CD14-positive monocyte (primary cell): ENCODE measurements at regions not wholly inside any gene's neighbourhood (a gene's known extent, or its start where the extent isn't known, plus 50 kb on each side); places are given as distances from the start of the nearest gene placed in this dataset.

ENCODE experiments used
- DNase-seq, 3 donors: peaks; one replicate each; pipeline ENCODE4 v3.0.0-alpha.2; 2011 to 2022
- H2AFZ ChIP-seq: 2 replicates; pipeline ENCODE4 v1.6.0; 2012; ENCODE audit warnings: mild to moderate bottlenecking, low read depth, low read length, inconsistent platforms; ENCODE audit not compliant: insufficient read depth, poor library complexity, severe bottlenecking
- H3K27ac ChIP-seq, 2 donors: 1 replicate in 1 of 2; 2 replicates in 1 of 2; pipeline ENCODE4 v1.5.1; 2012 to 2013; ENCODE audit warnings: low read length in 2 of 2, control low read depth in 1 of 2, inconsistent platforms in 1 of 2, low read depth in 1 of 2, mild to moderate bottlenecking in 1 of 2
- H3K27me3 ChIP-seq, 2 donors: one replicate each; pipeline versions ENCODE4 v1.6.0 to v1.6.1; 2011 to 2013; ENCODE audit warnings: low read length in 2 of 2; ENCODE audit not compliant: control insufficient read depth in 2 of 2, insufficient read depth in 2 of 2
- H3K36me3 ChIP-seq, 2 donors: replicated peaks in 1 of 2; 1 replicate in 1 of 2; 2 replicates in 1 of 2; pipeline versions ENCODE4 v1.5.1 to v1.6.1; 2012 to 2013; ENCODE audit warnings: low read length in 2 of 2, control low read depth in 1 of 2, inconsistent platforms in 1 of 2, mild to moderate bottlenecking in 1 of 2; ENCODE audit not compliant: insufficient read depth in 2 of 2, control insufficient read depth in 1 of 2
- H3K4me1 ChIP-seq, 2 donors: 1 replicate in 1 of 2; 2 replicates in 1 of 2; pipeline versions ENCODE4 v1.5.1 to v1.6.1; 2012 to 2013; ENCODE audit warnings: low read length in 2 of 2, control low read depth in 1 of 2, inconsistent platforms in 1 of 2, mild to moderate bottlenecking in 1 of 2, moderate library complexity in 1 of 2; ENCODE audit not compliant: insufficient read depth in 2 of 2, control insufficient read depth in 1 of 2
- H3K4me2 ChIP-seq: replicated peaks from 2 replicates; pipeline ENCODE3; 2012; ENCODE audit warnings: low read length, moderate library complexity, mild to moderate bottlenecking; ENCODE audit not compliant: poor library complexity, severe bottlenecking; ENCODE audit errors: extremely low read depth
- H3K4me3 ChIP-seq, 3 experiments: fragments of 200-600 bp in 1 of 3; sonication (generic) in 1 of 3; replicated peaks in 1 of 3; 1 replicate in 2 of 3; 2 replicates in 1 of 3; pipeline ENCODE4 v1.5.1; 2011 to 2013; ENCODE audit warnings: low read length in 3 of 3, mild to moderate bottlenecking in 3 of 3, control low read depth in 2 of 3, low read depth in 2 of 3, inconsistent platforms in 1 of 3, moderate library complexity in 1 of 3
- H3K79me2 ChIP-seq: 2 replicates; pipeline ENCODE4 v1.6.0; 2012; ENCODE audit warnings: mild to moderate bottlenecking, control low read depth, inconsistent platforms, low read length, moderate library complexity; ENCODE audit not compliant: insufficient read depth
- H3K9ac ChIP-seq: 2 replicates; pipeline ENCODE4 v1.6.0; 2017; ENCODE audit warnings: low read length, mild to moderate bottlenecking; ENCODE audit not compliant: insufficient read depth, poor library complexity, severe bottlenecking
- H3K9me3 ChIP-seq, 2 donors: replicated peaks in 1 of 2; 1 replicate in 1 of 2; 2 replicates in 1 of 2; pipeline versions ENCODE4 v1.5.1 to v1.6.1; 2012 to 2013; ENCODE audit warnings: low read length in 2 of 2, control low read depth in 1 of 2; ENCODE audit not compliant: control insufficient read depth in 1 of 2, insufficient read depth in 1 of 2
- H4K20me1 ChIP-seq: 2 replicates; pipeline ENCODE4 v1.6.0; 2012; ENCODE audit warnings: mild to moderate bottlenecking, low read length, control low read depth, moderate library complexity; ENCODE audit not compliant: insufficient read depth
- H3K27ac Mint-ChIP-seq, 7 donors: one replicate each; pipeline ENCODE4 v1.8.0; 2020; ENCODE audit warnings: mild to moderate bottlenecking in 7 of 7, mixed read lengths in 7 of 7, moderate library complexity in 6 of 7, inconsistent platforms in 2 of 7
- H3K27me3 Mint-ChIP-seq, 3 donors: one replicate each; pipeline ENCODE4 v1.8.0; 2021 to 2022; ENCODE audit warnings: low read depth in 3 of 3, mild to moderate bottlenecking in 3 of 3, mixed read lengths in 3 of 3, moderate library complexity in 3 of 3, inconsistent platforms in 1 of 3
- H3K36me3 Mint-ChIP-seq, 2 donors: one replicate each; pipeline ENCODE4 v1.8.0; 2020; ENCODE audit warnings: mixed read lengths in 2 of 2, inconsistent platforms in 1 of 2, mild to moderate bottlenecking in 1 of 2
- H3K4me1 Mint-ChIP-seq: one replicate; pipeline ENCODE4 v1.8.0; 2020; ENCODE audit warnings: mild to moderate bottlenecking, mixed read lengths
- H3K4me3 Mint-ChIP-seq, 2 donors: one replicate each; pipeline ENCODE4 v1.8.0; 2020; ENCODE audit warnings: mild to moderate bottlenecking in 2 of 2, mixed read lengths in 2 of 2, moderate library complexity in 1 of 2
- H3K9me3 Mint-ChIP-seq, 7 donors: one replicate each; pipeline ENCODE4 v1.8.0; 2020 to 2022; ENCODE audit warnings: mixed read lengths in 7 of 7, mild to moderate bottlenecking in 6 of 7, moderate library complexity in 6 of 7, inconsistent platforms in 2 of 7
- WGBS: methylation state at CpG from one replicate; pipeline ENCODE4 v1.1.5; 2013; ENCODE audit warnings: missing lambda C conversion rate; ENCODE audit not compliant: insufficient coverage; 5-methylcytosine and 5-hydroxymethylcytosine counted together
- intact Hi-C, 2 donors: fragments of 100-400 bp; cut with micrococcal nuclease; formaldehyde crosslinking; loops; one replicate each; pipeline versions ENCODE4 v1.15.0 to v1.15.1; 2023
- TF ChIP-seq, protein P1 (sequence below): fragments of 200-600 bp; IDR thresholded peaks from one replicate; pipeline ENCODE4 v1.8.0; 2022; ENCODE audit warnings: antibody characterized with exemption, mild to moderate bottlenecking

- Histone ChIP-seq H3K79me2 (no peaks in the 10 kb centered on the region), H3K4me3 (no peak overlapping the region), H3K9ac (no peak overlapping the region), H2AFZ (no peak overlapping the region), H4K20me1 (no peaks in the 10 kb centered on the region), H3K4me2 (no peak overlapping the region), H3K27ac (no peak overlapping the region), H3K27me3 (no peaks in the 10 kb centered on the region), H3K9me3 (peaks cover 4 to 5% of the 10 kb centered on the region in 2 donors), H3K36me3 (no peaks in the 10 kb centered on the region), H3K4me1 (no peaks in the 10 kb centered on the region)
- Mint-ChIP-seq H3K27ac (no peak overlapping the region), H3K9me3 (peaks cover 0 to 9% (median 6%) of the 10 kb centered on the region in 7 donors), H3K4me3 (no peak overlapping the region), H3K36me3 (no peaks in the 10 kb centered on the region), H3K27me3 (no peaks in the 10 kb centered on the region), H3K4me1 (no peaks in the 10 kb centered on the region)
- no peak for DNase-seq
- 17% methylated on average over 1 of the region's 3 CpGs for WGBS
- TF ChIP-seq, protein P1, sequence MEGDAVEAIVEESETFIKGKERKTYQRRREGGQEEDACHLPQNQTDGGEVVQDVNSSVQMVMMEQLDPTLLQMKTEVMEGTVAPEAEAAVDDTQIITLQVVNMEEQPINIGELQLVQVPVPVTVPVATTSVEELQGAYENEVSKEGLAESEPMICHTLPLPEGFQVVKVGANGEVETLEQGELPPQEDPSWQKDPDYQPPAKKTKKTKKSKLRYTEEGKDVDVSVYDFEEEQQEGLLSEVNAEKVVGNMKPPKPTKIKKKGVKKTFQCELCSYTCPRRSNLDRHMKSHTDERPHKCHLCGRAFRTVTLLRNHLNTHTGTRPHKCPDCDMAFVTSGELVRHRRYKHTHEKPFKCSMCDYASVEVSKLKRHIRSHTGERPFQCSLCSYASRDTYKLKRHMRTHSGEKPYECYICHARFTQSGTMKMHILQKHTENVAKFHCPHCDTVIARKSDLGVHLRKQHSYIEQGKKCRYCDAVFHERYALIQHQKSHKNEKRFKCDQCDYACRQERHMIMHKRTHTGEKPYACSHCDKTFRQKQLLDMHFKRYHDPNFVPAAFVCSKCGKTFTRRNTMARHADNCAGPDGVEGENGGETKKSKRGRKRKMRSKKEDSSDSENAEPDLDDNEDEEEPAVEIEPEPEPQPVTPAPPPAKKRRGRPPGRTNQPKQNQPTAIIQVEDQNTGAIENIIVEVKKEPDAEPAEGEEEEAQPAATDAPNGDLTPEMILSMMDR, result no peak
- intact Hi-C loops, result no loop called here
Measured at GRCh38 chr13:106152047-106152446, 383.4 kb downstream of the EFNB2 start.

DNA sequence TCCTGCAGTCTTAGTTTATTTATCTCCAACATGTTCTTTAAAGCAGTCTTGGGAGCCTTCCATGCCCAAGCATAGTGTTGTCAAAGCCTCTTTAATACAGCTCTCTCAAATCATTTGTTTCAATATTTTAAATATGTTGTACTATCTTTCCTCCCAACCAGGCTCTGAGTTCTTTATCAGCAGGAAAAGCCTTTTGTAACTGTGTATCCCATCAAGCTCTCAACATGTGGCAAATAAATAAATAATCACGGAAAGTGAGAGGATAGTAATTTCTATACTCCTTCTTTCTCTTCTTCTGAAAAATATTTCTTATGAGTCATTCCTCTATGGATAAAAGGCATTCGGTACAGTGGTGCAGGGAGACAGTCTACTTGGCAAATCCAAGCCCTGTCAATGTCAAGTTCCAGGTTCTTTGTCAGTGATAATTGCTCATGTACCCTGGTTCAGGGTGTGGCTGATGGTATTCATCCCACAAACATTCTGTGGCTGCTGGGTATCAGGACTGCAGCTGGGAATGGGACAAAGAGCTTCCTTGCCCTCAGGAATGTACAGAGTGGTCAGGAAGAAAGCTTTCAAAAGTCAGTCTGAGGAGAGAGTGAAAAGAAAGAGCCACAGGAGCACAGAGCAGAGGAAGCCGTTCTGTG lies 384.3 kb downstream of the EFNB2 start:
- no peaks in the 10 kb centered on the region for H3K4me1 Mint-ChIP-seq
- Histone ChIP-seq H2AFZ (no peak overlapping the region), H3K27me3 (no peaks in the 10 kb centered on the region), H3K4me3 (no peak overlapping the region), H3K27ac (no peak overlapping the region), H3K4me2 (no peak overlapping the region), H3K36me3 (no peaks in the 10 kb centered on the region), H3K9me3 (peaks cover 4 to 5% of the 10 kb centered on the region in 2 donors), H3K9ac (no peak overlapping the region), H4K20me1 (no peaks in the 10 kb centered on the region), H3K79me2 (no peaks in the 10 kb centered on the region), H3K4me1 (no peaks in the 10 kb centered on the region)
- intact Hi-C loops, result no loop called here
- no peaks in the 10 kb centered on the region for H3K27me3 Mint-ChIP-seq
- no peak overlapping the region for H3K4me3 Mint-ChIP-seq
- no peaks in the 10 kb centered on the region for H3K36me3 Mint-ChIP-seq
- TF ChIP-seq, protein P1, result no peak
- DNase-seq, result no peak
- peaks cover 0 to 9% (median 6%) of the 10 kb centered on the region in 7 donors for H3K9me3 Mint-ChIP-seq
- WGBS, result 94% methylated on average over 1 of the region's 3 CpGs
- no peak overlapping the region for H3K27ac Mint-ChIP-seq
